22Rv1 (cell line): ENCODE measurements at regions not wholly inside any gene's neighbourhood (a gene's known extent, or its start where the extent isn't known, plus 50 kb on each side); places are given as distances from the start of the nearest gene placed in this dataset.

Experiments used
- ZFX ChIP-seq: fragments of 450-650 bp; IDR thresholded peaks from 2 replicates; pipeline ENCODE4 v1.6.1; 2017; ENCODE audit warnings: antibody characterized with exemption, borderline replicate concordance
- TF ChIP-seq, protein P1 (sequence below): fragments of 450-650 bp; IDR thresholded peaks from 2 replicates; pipeline ENCODE4 v1.5.1; 2017; ENCODE audit warnings: mild to moderate bottlenecking

DNA sequence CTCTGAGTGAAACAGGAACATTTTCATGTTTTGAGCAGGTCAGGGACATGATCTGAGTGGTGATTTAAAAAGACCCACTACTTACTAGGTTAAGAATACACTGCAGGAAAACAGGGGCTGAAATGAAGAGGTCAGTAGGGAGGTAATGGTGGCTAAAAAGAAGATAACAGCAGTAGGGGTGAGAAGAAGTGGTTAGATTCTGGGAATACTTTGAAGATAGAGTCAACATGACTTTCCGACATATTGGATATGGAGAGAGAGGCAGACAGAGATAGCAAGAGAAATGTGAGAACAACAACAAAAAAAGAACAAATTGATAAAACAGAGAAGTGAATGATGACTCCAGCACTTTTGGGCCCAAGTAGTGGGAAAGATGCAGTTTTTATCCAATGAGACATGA, 168.0 kb downstream of the ALX1 start:
- TF ChIP-seq, protein P1, sequence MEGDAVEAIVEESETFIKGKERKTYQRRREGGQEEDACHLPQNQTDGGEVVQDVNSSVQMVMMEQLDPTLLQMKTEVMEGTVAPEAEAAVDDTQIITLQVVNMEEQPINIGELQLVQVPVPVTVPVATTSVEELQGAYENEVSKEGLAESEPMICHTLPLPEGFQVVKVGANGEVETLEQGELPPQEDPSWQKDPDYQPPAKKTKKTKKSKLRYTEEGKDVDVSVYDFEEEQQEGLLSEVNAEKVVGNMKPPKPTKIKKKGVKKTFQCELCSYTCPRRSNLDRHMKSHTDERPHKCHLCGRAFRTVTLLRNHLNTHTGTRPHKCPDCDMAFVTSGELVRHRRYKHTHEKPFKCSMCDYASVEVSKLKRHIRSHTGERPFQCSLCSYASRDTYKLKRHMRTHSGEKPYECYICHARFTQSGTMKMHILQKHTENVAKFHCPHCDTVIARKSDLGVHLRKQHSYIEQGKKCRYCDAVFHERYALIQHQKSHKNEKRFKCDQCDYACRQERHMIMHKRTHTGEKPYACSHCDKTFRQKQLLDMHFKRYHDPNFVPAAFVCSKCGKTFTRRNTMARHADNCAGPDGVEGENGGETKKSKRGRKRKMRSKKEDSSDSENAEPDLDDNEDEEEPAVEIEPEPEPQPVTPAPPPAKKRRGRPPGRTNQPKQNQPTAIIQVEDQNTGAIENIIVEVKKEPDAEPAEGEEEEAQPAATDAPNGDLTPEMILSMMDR, result no peak
- no peak for TF ChIP-seq ZFX
